Gastrocnemius medialis (tissue), 4 donors: ENCODE measurements at regions not wholly inside any gene's neighbourhood (a gene's known extent, or its start where the extent isn't known, plus 50 kb on each side); places are given as distances from the start of the nearest gene placed in this dataset.

Experiments used
- ATAC-seq, 2 donors: fragments of 150-250 bp; one replicate each; pipeline ENCODE4 v1.9.1; 2016
- DNase-seq, 2 donors: peaks; one replicate each; pipeline ENCODE4 v3.0.0-alpha.2; 2019
- H3K27ac ChIP-seq, 4 donors: fragments of 200-600 bp; sonication (generic); 1 replicate in 1 of 4; 2 replicates in 3 of 4; pipeline ENCODE4 v1.5.1; 2016 to 2018; ENCODE audit warnings: mild to moderate bottlenecking in 2 of 4, moderate library complexity in 1 of 4
- H3K27me3 ChIP-seq, 3 donors: fragments of 200-600 bp; sonication (generic) in 2 of 3; 1 replicate in 1 of 3; 2 replicates in 2 of 3; pipeline versions ENCODE4 v1.5.1 to v1.6.0; 2016 to 2019; ENCODE audit warnings: mild to moderate bottlenecking in 1 of 3, moderate library complexity in 1 of 3
- H3K36me3 ChIP-seq, 2 donors: fragments of 200-600 bp; sonication (generic) in 1 of 2; one replicate each; pipeline ENCODE4 v1.5.1; 2017 to 2018
- H3K4me1 ChIP-seq, 2 donors: fragments of 200-600 bp; sonication (generic) in 1 of 2; one replicate each; pipeline ENCODE4 v1.5.1; 2016 to 2017; ENCODE audit warnings: mild to moderate bottlenecking in 2 of 2
- H3K4me3 ChIP-seq, 4 donors: fragments of 200-600 bp; sonication (generic) in 3 of 4; 1 replicate in 1 of 4; 2 replicates in 3 of 4; pipeline ENCODE4 v1.5.1; 2016 to 2019; ENCODE audit warnings: mild to moderate bottlenecking in 2 of 4
- H3K9me3 ChIP-seq, 3 donors: fragments of 200-600 bp; sonication (generic) in 2 of 3; 1 replicate in 1 of 3; 2 replicates in 2 of 3; pipeline ENCODE4 v1.5.1; 2016 to 2019
- POLR2A ChIP-seq, 2 donors: fragments of 450-650 bp; IDR thresholded peaks; one replicate each; pipeline ENCODE4 v1.6.1; 2017; ENCODE audit warnings: antibody characterized with exemption in 2 of 2, mild to moderate bottlenecking in 2 of 2, moderate library complexity in 2 of 2
- in situ Hi-C, 4 donors: fragments of 200-750 bp; cut with MboI; loops; one replicate each; pipeline versions ENCODE4 v1.15.0 to v1.8.0; 2017; ENCODE audit warnings: low sequenced_read_pairs in 4 of 4
- intact Hi-C: fragments of 100-400 bp; cut with DNase I; formaldehyde crosslinking; loops from one replicate; pipeline ENCODE4 v1.15.1; 2023; ENCODE audit warnings: low total_unique reads
- TF ChIP-seq, protein P1 (sequence below), 5 experiments: fragments of 450-650 bp in 3 of 5; fragments of 200-600 bp in 2 of 5; sonication (generic) in 2 of 5; IDR thresholded peaks in 4 of 5; conservative IDR thresholded peaks in 1 of 5; 1 replicate in 4 of 5; 2 replicates in 1 of 5; pipeline ENCODE4 v1.5.1; 2016 to 2019; ENCODE audit warnings: antibody characterized with exemption in 5 of 5, mild to moderate bottlenecking in 3 of 5, moderate library complexity in 3 of 5

DNA sequence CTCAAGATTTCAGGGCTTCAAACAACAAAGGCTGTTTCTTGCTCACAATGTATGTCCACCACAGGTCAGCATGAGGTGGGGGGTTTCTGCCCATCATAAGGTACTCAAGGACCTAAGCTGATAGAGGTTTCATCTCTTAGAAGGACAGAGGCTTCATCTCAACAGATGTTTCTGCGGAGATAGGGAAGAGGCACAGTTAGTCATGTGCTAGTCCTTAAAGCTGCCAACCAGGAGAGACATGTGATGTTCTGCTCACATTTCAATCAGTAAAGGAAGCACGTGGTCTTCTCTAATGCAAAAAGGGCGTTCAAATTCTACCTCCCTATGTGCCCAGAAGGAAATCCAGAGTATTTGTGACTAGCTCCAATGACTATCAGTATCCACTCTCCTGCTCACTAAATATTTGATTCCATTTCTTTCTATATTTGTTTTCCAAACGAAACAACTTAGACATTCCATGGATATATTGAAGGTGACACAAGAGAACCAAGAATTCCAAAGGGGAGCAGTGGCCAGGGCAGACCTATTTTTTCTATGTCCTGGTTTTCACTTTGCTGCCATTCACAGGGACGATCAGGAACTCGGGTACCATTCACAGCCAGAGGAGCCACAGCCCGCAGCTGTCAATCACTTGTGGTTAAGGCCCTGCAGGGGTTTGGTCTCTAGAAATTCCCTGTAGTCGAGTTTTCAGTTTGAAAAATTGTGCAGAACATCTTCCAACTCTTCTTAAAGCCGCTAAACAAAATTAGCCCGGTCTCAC lies 173.2 kb upstream of the FOXA2 start:
- intact Hi-C loops, result no loop called here
- DNase-seq (no peak), ATAC-seq (no peak)
- Histone ChIP-seq H3K4me1 (peaks cover 0 to 1% of the 10 kb centered on the region in 2 donors), H3K36me3 (no peaks in the 10 kb centered on the region), H3K4me3 (no peak overlapping the region), H3K27me3 (no peaks in the 10 kb centered on the region), H3K27ac (no peak overlapping the region), H3K9me3 (no peaks in the 10 kb centered on the region)
- in situ Hi-C loops, result no loop called here
- TF ChIP-seq, protein P1, sequence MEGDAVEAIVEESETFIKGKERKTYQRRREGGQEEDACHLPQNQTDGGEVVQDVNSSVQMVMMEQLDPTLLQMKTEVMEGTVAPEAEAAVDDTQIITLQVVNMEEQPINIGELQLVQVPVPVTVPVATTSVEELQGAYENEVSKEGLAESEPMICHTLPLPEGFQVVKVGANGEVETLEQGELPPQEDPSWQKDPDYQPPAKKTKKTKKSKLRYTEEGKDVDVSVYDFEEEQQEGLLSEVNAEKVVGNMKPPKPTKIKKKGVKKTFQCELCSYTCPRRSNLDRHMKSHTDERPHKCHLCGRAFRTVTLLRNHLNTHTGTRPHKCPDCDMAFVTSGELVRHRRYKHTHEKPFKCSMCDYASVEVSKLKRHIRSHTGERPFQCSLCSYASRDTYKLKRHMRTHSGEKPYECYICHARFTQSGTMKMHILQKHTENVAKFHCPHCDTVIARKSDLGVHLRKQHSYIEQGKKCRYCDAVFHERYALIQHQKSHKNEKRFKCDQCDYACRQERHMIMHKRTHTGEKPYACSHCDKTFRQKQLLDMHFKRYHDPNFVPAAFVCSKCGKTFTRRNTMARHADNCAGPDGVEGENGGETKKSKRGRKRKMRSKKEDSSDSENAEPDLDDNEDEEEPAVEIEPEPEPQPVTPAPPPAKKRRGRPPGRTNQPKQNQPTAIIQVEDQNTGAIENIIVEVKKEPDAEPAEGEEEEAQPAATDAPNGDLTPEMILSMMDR (IDR thresholded peaks at IDR 0.05 in 4 of 5, conservative IDR thresholded peaks at IDR 0.05 in 1 of 5), result no peak
- no peak for TF ChIP-seq POLR2A (IDR thresholded peaks at IDR 0.05)

DNA sequence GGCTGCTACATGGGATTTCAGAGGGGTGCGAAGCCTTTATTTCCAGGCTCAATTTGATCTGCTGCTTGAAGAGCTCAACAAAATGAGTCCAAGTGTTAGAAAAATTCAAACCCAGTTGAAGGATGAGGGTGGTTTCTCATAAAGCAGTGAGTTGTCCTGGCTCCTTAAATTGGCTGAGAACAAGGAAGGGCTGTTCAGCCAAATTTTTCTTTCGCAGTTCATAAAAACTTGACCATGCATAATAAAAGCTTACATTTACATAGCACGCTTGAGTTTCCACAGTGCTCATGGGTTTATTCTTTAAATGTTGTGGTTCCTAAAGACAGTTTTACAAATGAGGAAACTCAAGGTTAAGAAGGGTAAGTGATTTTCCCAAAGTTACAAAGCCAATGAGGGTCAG lies 174.4 kb upstream of the FOXA2 start:
- DNase-seq (no peak), ATAC-seq (no peak)
- Histone ChIP-seq H3K36me3 (no peaks in the 10 kb centered on the region), H3K4me3 (no peak overlapping the region), H3K27ac (no peak overlapping the region), H3K9me3 (no peaks in the 10 kb centered on the region), H3K4me1 (peaks cover 5 to 12% of the 10 kb centered on the region in 2 donors), H3K27me3 (no peaks in the 10 kb centered on the region)
- intact Hi-C loops (no loop called here), in situ Hi-C loops (no loop called here)
- TF ChIP-seq, protein P1 (IDR thresholded peaks at IDR 0.05 in 4 of 5, conservative IDR thresholded peaks at IDR 0.05 in 1 of 5), result no peak
- TF ChIP-seq POLR2A (IDR thresholded peaks at IDR 0.05), result no peak

DNA sequence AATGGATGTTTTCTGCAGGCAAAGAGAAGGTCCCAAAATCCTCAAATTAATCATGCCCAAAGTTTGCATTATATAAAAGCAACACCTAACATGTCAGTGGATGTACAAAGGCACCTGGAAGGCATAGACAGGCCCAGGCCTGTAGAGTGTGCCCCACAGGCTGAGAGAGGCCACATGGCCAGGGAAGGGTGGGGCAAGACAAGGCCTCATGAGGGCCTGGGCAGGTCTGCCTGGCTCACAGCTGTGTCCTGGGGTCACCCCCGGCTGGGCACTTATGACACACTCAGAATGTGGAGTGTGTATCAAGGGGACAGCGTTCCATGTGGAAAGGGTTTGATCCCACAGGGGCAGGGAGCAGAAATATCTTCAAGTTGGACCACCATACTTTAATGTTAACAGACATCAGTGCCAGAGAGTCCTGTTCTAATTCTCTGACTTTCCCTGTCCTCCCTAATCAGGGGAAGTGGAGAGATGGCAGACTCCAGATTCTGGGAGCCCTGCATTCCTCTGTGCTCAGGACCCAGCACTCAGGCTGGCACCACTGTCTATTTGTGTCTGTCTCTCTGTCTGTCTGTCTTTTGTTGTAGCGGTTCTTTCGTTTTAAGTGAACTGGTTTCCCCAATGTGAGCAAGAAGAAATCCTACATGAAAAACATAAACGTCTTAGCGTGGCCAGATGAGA lies 178.3 kb upstream of the FOXA2 start:
- no peak for DNase-seq
- Histone ChIP-seq H3K4me3 (no peak overlapping the region), H3K27ac (no peak overlapping the region), H3K36me3 (no peaks in the 10 kb centered on the region), H3K9me3 (no peaks in the 10 kb centered on the region), H3K4me1 (peaks cover 5 to 12% of the 10 kb centered on the region in 2 donors), H3K27me3 (no peaks in the 10 kb centered on the region)
- no peak for ATAC-seq
- no peak for TF ChIP-seq POLR2A (IDR thresholded peaks at IDR 0.05)
- TF ChIP-seq, protein P1 (IDR thresholded peaks at IDR 0.05 in 4 of 5, conservative IDR thresholded peaks at IDR 0.05 in 1 of 5), result no peak
- in situ Hi-C loops (no loop called here), intact Hi-C loops (no loop called here)

DNA sequence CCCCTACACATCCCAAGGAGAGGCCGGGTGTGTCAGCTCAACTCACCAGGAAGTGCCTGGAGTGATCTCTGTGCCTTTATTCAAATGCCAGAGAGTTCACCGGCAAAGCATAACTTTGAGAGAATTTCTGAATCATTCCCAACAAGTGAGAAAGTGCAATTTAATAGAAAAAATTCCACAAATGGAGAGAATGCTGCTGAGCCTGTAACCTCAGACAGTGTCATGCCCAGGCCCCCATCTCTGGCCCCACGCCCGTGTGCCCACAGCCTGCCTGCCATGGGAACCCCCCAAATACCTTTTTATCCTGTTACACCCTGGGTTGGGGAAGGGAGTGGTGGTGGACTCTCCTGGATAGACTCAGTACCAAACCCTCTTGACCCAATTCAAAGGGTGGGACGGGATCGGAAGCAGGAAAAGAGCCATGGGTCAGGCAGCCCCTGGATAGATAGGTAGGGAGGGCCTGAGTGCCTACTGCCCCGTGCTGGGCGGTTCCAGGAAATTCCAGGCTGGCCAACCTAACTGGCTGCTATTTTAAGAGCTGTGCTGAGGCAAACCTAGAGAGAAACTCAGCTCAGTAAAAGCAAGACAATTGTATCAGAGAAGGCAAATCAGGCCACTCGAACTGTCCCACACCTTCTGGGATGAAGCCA lies 179.0 kb upstream of the FOXA2 start:
- in situ Hi-C loops, result no loop called here
- H3K27ac ChIP-seq, result peak overlapping the region; percentile 7 to 33 (median 16)
- peak in 1 of 2 donors; percentile 73 for ATAC-seq
- H3K4me3 ChIP-seq, result no peak overlapping the region
- no peaks in the 10 kb centered on the region for H3K9me3 ChIP-seq
- no peaks in the 10 kb centered on the region for H3K27me3 ChIP-seq
- peaks cover 5 to 12% of the 10 kb centered on the region in 2 donors for H3K4me1 ChIP-seq
- no peak for TF ChIP-seq POLR2A (IDR thresholded peaks at IDR 0.05)
- TF ChIP-seq, protein P1 (IDR thresholded peaks at IDR 0.05 in 4 of 5, conservative IDR thresholded peaks at IDR 0.05 in 1 of 5), result no peak
- no peak for DNase-seq
- intact Hi-C loops, result no loop called here
- no peaks in the 10 kb centered on the region for H3K36me3 ChIP-seq
